HCT116 (cell line): ENCODE measurements at regions not wholly inside any gene's neighbourhood (a gene's known extent, or its start where the extent isn't known, plus 50 kb on each side); places are given as distances from the start of the nearest gene placed in this dataset.

Experiments used
- ATAC-seq: fragments of 200-7000 bp; cut with Tn5 transposase; 2 replicates; pipeline ENCODE4 v1.9.1; 2020; ENCODE audit warnings: mild to moderate bottlenecking, moderate library complexity
- BruUV-seq: library from RNA; stranded (reverse); fragments of 400-500 nt; replicated peaks from 2 replicates; lab custom pipeline; 2021; lab: Mats Ljungman, UMichigan
- CTCF ChIA-PET: fragments of 300-600 bp; sonication (Branson Sonifier 250); formaldehyde crosslinking; loops from one replicate; lab custom pipeline; 2021; ENCODE audit warnings: antibody characterized with exemption; lab: Charles Lee
- POLR2A ChIA-PET: fragments of 300-600, 350-600 bp; sonication (Branson Sonifier 250); formaldehyde crosslinking; loops from one replicate; lab custom pipeline; 2021; ENCODE audit warnings: antibody characterized with exemption; lab: Charles Lee
- RAD21 ChIA-PET, 2 experiments: fragments of 300-600 bp; sonication (Branson Sonifier 250); formaldehyde crosslinking; loops; one replicate each; lab custom pipeline; 2023; ENCODE audit warnings: low total read pairs in 2 of 2; ENCODE audit not compliant: uncharacterized antibody in 2 of 2, unreplicated experiment in 2 of 2, low non-redundant PET in 1 of 2; lab: Charles Lee
- DNase-seq: peaks from one replicate; pipeline ENCODE4 v3.0.0-alpha.2; 2010; ENCODE audit warnings: low read depth, low spot score
- H2AFZ ChIP-seq: fragments of 200-600 bp; shearing (Covaris generic), sonication (generic); 2 replicates; pipeline ENCODE4 v1.6.1; 2017; ENCODE audit warnings: low read depth, mixed run types, mixed read lengths, antibody characterized with exemption, low read length; ENCODE audit not compliant: poor library complexity, severe bottlenecking
- H3K27ac ChIP-seq: 2 replicates; pipeline ENCODE4 v1.5.1; 2012; ENCODE audit warnings: low read depth, low read length
- H3K27me3 ChIP-seq: fragments of 200-600 bp; sonication (generic); 2 replicates; pipeline ENCODE4 v1.6.1; 2016; ENCODE audit warnings: mixed run types, low read length, mixed read lengths; ENCODE audit not compliant: insufficient read depth
- H3K36me3 ChIP-seq, 2 experiments: fragments of 200-500 bp in 1 of 2; fragments of 200-600 bp in 1 of 2; sonication (Bioruptor generic) in 1 of 2; sonication (generic) in 1 of 2; 2 replicates each; pipeline versions ENCODE4 v1.5.1 to v1.6.1; 2014 to 2016; ENCODE audit warnings: low read length in 2 of 2, inconsistent platforms in 1 of 2, mixed read lengths in 1 of 2, mixed run types in 1 of 2; ENCODE audit not compliant: insufficient read depth in 2 of 2, control insufficient read depth in 1 of 2
- H3K4me1 ChIP-seq, 2 experiments: fragments of 200-600 bp in 1 of 2; sonication (generic) in 1 of 2; 2 replicates each; pipeline versions ENCODE4 v1.5.1 to v1.6.1; 2012 to 2017; ENCODE audit warnings: low read length in 2 of 2, inconsistent platforms in 1 of 2, mild to moderate bottlenecking in 1 of 2, mixed read lengths in 1 of 2, mixed run types in 1 of 2, moderate library complexity in 1 of 2; ENCODE audit not compliant: insufficient read depth in 2 of 2, control insufficient read depth in 1 of 2
- H3K4me2 ChIP-seq: fragments of 200-600 bp; sonication (generic); 2 replicates; pipeline ENCODE4 v1.6.1; 2017; ENCODE audit warnings: mixed run types, low read length, mixed read lengths
- H3K4me3 ChIP-seq, 2 experiments: fragments of 200-600 bp in 1 of 2; sonication (generic) in 1 of 2; replicated peaks in 1 of 2; 2 replicates each; pipeline ENCODE4 v1.5.1; 2011 to 2016; ENCODE audit warnings: low read length in 2 of 2, control low read depth in 1 of 2, low read depth in 1 of 2, mild to moderate bottlenecking in 1 of 2, mixed read lengths in 1 of 2, mixed run types in 1 of 2
- H3K79me2 ChIP-seq: fragments of 200-600 bp; sonication (generic); 2 replicates; pipeline ENCODE4 v1.6.1; 2017; ENCODE audit warnings: mild to moderate bottlenecking, mixed run types, low read length, moderate library complexity, mixed read lengths; ENCODE audit not compliant: insufficient read depth
- H3K9ac ChIP-seq: fragments of 200-600 bp; sonication (generic); 2 replicates; pipeline ENCODE4 v1.6.1; 2016; ENCODE audit warnings: low read length, mixed read lengths
- H3K9me2 ChIP-seq: fragments of 200-600 bp; sonication (generic), shearing (Covaris generic); 2 replicates; pipeline ENCODE4 v1.6.1; 2017; ENCODE audit warnings: mixed run types, mild to moderate bottlenecking, moderate library complexity; ENCODE audit not compliant: insufficient read depth
- H3K9me3 ChIP-seq, 2 experiments: fragments of 200-500 bp in 1 of 2; fragments of 200-600 bp in 1 of 2; sonication (Bioruptor generic) in 1 of 2; sonication (generic) in 1 of 2; 2 replicates each; pipeline ENCODE4 v1.6.1; 2014 to 2017; ENCODE audit warnings: low read length in 2 of 2, mixed read lengths in 2 of 2, inconsistent platforms in 1 of 2, low read depth in 1 of 2, mild to moderate bottlenecking in 1 of 2, mixed run types in 1 of 2, moderate library complexity in 1 of 2; ENCODE audit not compliant: control insufficient read depth in 1 of 2, insufficient read depth in 1 of 2
- H4K20me1 ChIP-seq: fragments of 200-600 bp; sonication (generic), shearing (Covaris generic); 2 replicates; pipeline ENCODE4 v1.6.1; 2017; ENCODE audit warnings: mixed run types, mild to moderate bottlenecking, moderate library complexity; ENCODE audit not compliant: insufficient read depth
- CEBPB ChIP-seq: IDR thresholded peaks from 2 replicates; pipeline ENCODE4 v1.6.1; 2012; ENCODE audit warnings: low read depth
- ELF1 ChIP-seq: IDR thresholded peaks from 2 replicates; pipeline ENCODE4 v1.6.1; 2012; ENCODE audit warnings: low read depth, borderline replicate concordance
- EZH2 ChIP-seq: fragments of 200-600 bp; sonication (generic); IDR thresholded peaks from 2 replicates; pipeline ENCODE4 v1.6.1; 2017; ENCODE audit warnings: antibody characterized with exemption, mixed run types
- JUND ChIP-seq: IDR thresholded peaks from 2 replicates; pipeline ENCODE4 v1.6.1; 2012
- POLR2A ChIP-seq: IDR thresholded peaks from 2 replicates; pipeline ENCODE4 v1.7.0; 2011; ENCODE audit warnings: borderline replicate concordance; ENCODE audit not compliant: insufficient read depth, insufficient read length; ENCODE audit errors: extremely low read depth
- POLR2AphosphoS5 ChIP-seq: IDR thresholded peaks from 2 replicates; pipeline ENCODE4 v1.6.1; 2011; ENCODE audit warnings: mild to moderate bottlenecking, low read depth, low read length, moderate library complexity
- RAD21 ChIP-seq: IDR thresholded peaks from 2 replicates; pipeline ENCODE4 v1.6.1; 2012; ENCODE audit warnings: low read depth, mild to moderate bottlenecking
- SP1 ChIP-seq: IDR thresholded peaks from 2 replicates; pipeline ENCODE4 v1.6.1; 2012; ENCODE audit warnings: low read depth
- SRF ChIP-seq: IDR thresholded peaks from 2 replicates; pipeline ENCODE4 v1.6.1; 2012; ENCODE audit warnings: low read depth
- TCF7L2 ChIP-seq: IDR thresholded peaks from 2 replicates; pipeline ENCODE4 v1.7.0; 2011; ENCODE audit warnings: borderline replicate concordance, inconsistent platforms; ENCODE audit not compliant: insufficient read depth, insufficient read length; ENCODE audit errors: extremely low read depth
- YY1 ChIP-seq: IDR thresholded peaks from 2 replicates; pipeline ENCODE4 v1.6.1; 2011; ENCODE audit warnings: low read length, low read depth, moderate library complexity, mild to moderate bottlenecking; ENCODE audit not compliant: insufficient replicate concordance; ENCODE audit errors: extremely low read depth
- intact Hi-C: fragments of 100-400 bp; cut with micrococcal nuclease; formaldehyde crosslinking; loops from 2 replicates; pipeline ENCODE4 v1.10.0; 2022
- TF ChIP-seq, protein P1 (sequence below), 3 experiments: fragments of 200-600 bp in 1 of 3; sonication (generic) in 1 of 3; IDR thresholded peaks in 2 of 3; conservative IDR thresholded peaks in 1 of 3; 2 replicates each; pipeline ENCODE4 v1.5.1; 2012 to 2017; ENCODE audit warnings: low read depth in 2 of 3, low read length in 2 of 3, antibody characterized with exemption in 1 of 3, borderline replicate concordance in 1 of 3, control low read depth in 1 of 3, mild to moderate bottlenecking in 1 of 3, mixed read lengths in 1 of 3, mixed run types in 1 of 3, moderate library complexity in 1 of 3; ENCODE audit not compliant: insufficient read depth in 1 of 3
- TF ChIP-seq, protein P2 (sequence below): IDR thresholded peaks from 2 replicates; pipeline ENCODE4 v1.6.1; 2011; ENCODE audit warnings: mild to moderate bottlenecking, low read length, moderate library complexity; ENCODE audit not compliant: insufficient replicate concordance; ENCODE audit errors: extremely low read depth
- TF ChIP-seq, protein P3 (sequence below): IDR thresholded peaks from 2 replicates; pipeline ENCODE4 v1.6.1; 2012
- TF ChIP-seq, protein P4 (sequence below): IDR thresholded peaks from 2 replicates; pipeline ENCODE4 v1.6.1; 2012; ENCODE audit warnings: low read depth

DNA sequence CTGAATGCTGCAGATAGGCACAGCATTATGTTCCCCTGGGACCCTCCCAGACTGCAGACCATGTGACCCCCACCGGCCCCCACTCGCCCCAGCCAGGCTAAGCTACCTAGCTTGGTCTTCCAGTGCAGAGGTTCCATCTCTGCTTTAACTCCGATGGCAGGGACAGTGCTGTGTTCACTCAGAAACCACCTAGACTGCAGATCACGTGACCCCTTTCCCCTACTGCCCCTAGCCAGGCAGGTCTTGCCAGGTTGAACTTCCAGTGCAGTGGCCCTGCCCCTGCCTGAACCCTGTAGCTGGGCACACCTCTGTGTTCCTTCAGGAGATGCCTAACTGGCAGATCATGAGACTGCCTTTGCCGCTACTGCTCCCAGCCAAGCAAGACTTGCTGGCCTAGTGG is 1116.2 kb downstream of the FLRT2 start (continued):
- TF ChIP-seq, protein P1, sequence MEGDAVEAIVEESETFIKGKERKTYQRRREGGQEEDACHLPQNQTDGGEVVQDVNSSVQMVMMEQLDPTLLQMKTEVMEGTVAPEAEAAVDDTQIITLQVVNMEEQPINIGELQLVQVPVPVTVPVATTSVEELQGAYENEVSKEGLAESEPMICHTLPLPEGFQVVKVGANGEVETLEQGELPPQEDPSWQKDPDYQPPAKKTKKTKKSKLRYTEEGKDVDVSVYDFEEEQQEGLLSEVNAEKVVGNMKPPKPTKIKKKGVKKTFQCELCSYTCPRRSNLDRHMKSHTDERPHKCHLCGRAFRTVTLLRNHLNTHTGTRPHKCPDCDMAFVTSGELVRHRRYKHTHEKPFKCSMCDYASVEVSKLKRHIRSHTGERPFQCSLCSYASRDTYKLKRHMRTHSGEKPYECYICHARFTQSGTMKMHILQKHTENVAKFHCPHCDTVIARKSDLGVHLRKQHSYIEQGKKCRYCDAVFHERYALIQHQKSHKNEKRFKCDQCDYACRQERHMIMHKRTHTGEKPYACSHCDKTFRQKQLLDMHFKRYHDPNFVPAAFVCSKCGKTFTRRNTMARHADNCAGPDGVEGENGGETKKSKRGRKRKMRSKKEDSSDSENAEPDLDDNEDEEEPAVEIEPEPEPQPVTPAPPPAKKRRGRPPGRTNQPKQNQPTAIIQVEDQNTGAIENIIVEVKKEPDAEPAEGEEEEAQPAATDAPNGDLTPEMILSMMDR (IDR thresholded peaks at IDR 0.05 in 2 of 3, conservative IDR thresholded peaks at IDR 0.05 in 1 of 3; ENCODE audit: borderline replicate concordance in 1 of 3, insufficient read depth in 1 of 3, low read depth in 2 of 3, low read length in 2 of 3): no peak
- TF ChIP-seq JUND: no peak
- TF ChIP-seq, all 23 proteins: peak for 0

DNA sequence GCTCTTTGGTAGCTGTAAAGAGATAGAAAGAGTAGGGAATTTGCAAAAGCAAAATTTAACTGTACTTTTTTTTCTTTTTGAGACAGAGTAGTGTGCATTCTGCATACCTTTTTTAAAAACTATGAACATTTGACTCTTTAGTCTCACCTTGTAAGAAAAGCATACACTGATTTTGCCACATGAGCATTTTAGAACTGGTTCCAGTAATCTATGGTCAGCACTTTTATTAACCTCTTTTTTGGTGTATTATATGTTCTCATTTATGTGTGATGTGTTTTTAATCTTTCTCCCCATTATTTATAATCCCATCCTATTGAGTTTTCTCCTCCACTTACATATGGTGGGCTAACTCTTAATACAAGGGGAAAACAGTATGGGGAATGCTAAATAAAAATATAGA is 1111.4 kb downstream of the FLRT2 start:
- no peak overlapping the region for H3K4me2 ChIP-seq
- no peak overlapping the region for H3K27ac ChIP-seq
- H3K9ac ChIP-seq: no peak overlapping the region
- ATAC-seq (no peak), DNase-seq (no peak)
- no peaks in the 10 kb centered on the region for H3K27me3 ChIP-seq
- BruUV-seq: no TSS peak
- H3K4me1 ChIP-seq: no peaks in the 10 kb centered on the region
- CTCF ChIA-PET: no interaction called here
- RAD21 ChIA-PET: no interaction called here
- peaks cover 2 to 10% of the 10 kb centered on the region in 2 experiments; a peak in 2 of 4 replicates for H3K9me3 ChIP-seq
- intact Hi-C loops: no loop called here
- no peak overlapping the region for H3K4me3 ChIP-seq
- no peaks in the 10 kb centered on the region for H4K20me1 ChIP-seq
- H3K79me2 ChIP-seq: no peaks in the 10 kb centered on the region
- H3K9me2 ChIP-seq: no peaks in the 10 kb centered on the region
- no peaks in the 10 kb centered on the region for H3K36me3 ChIP-seq
- POLR2A ChIA-PET: no interaction called here
- no peak overlapping the region for H2AFZ ChIP-seq
- TF ChIP-seq ELF1 (no peak), TCF7L2 (no peak), EZH2 (no peak), SP1 (no peak), POLR2A (no peak), CEBPB (no peak), JUND (no peak), POLR2AphosphoS5 (no peak), YY1 (no peak), SRF (no peak), RAD21 (no peak)
- TF ChIP-seq, protein P1 (IDR thresholded peaks at IDR 0.05 in 2 of 3, conservative IDR thresholded peaks at IDR 0.05 in 1 of 3; ENCODE audit: borderline replicate concordance in 1 of 3, insufficient read depth in 1 of 3, low read depth in 2 of 3, low read length in 2 of 3): no peak
- TF ChIP-seq, protein P2, sequence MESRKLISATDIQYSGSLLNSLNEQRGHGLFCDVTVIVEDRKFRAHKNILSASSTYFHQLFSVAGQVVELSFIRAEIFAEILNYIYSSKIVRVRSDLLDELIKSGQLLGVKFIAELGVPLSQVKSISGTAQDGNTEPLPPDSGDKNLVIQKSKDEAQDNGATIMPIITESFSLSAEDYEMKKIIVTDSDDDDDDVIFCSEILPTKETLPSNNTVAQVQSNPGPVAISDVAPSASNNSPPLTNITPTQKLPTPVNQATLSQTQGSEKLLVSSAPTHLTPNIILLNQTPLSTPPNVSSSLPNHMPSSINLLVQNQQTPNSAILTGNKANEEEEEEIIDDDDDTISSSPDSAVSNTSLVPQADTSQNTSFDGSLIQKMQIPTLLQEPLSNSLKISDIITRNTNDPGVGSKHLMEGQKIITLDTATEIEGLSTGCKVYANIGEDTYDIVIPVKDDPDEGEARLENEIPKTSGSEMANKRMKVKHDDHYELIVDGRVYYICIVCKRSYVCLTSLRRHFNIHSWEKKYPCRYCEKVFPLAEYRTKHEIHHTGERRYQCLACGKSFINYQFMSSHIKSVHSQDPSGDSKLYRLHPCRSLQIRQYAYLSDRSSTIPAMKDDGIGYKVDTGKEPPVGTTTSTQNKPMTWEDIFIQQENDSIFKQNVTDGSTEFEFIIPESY: no peak
- TF ChIP-seq, protein P3, sequence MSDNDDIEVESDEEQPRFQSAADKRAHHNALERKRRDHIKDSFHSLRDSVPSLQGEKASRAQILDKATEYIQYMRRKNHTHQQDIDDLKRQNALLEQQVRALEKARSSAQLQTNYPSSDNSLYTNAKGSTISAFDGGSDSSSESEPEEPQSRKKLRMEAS: no peak
- TF ChIP-seq, protein P4, sequence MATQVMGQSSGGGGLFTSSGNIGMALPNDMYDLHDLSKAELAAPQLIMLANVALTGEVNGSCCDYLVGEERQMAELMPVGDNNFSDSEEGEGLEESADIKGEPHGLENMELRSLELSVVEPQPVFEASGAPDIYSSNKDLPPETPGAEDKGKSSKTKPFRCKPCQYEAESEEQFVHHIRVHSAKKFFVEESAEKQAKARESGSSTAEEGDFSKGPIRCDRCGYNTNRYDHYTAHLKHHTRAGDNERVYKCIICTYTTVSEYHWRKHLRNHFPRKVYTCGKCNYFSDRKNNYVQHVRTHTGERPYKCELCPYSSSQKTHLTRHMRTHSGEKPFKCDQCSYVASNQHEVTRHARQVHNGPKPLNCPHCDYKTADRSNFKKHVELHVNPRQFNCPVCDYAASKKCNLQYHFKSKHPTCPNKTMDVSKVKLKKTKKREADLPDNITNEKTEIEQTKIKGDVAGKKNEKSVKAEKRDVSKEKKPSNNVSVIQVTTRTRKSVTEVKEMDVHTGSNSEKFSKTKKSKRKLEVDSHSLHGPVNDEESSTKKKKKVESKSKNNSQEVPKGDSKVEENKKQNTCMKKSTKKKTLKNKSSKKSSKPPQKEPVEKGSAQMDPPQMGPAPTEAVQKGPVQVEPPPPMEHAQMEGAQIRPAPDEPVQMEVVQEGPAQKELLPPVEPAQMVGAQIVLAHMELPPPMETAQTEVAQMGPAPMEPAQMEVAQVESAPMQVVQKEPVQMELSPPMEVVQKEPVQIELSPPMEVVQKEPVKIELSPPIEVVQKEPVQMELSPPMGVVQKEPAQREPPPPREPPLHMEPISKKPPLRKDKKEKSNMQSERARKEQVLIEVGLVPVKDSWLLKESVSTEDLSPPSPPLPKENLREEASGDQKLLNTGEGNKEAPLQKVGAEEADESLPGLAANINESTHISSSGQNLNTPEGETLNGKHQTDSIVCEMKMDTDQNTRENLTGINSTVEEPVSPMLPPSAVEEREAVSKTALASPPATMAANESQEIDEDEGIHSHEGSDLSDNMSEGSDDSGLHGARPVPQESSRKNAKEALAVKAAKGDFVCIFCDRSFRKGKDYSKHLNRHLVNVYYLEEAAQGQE: no peak
